ENCODE measurements at regions not wholly inside any gene's neighbourhood (a gene's known extent, or its start where the extent isn't known, plus 50 kb on each side); places are given as distances from the start of the nearest gene placed in this dataset.

DNA sequence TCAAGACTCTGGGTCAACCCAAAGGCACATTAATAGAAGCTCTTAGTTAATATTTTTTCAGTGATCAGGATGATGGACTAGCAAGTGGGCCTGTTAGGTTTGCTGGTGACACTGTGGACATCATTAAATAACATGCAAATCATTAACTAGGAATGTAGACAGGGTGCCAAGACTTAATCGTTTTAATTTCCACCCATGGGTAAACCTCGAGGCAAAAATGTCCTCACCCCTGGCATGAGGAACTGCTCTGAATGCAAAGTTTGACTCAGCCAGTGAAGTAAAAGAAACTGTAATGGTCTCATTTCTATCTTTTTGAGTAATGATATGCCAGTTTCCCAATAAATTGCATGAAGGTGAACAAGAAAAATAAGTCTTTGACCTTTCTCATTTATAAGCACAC is 152.6 kb upstream of the MEX3C start:
- TF ChIP-seq ATF7-NPFF (CRISPR knock-in tag; IDR thresholded peaks at IDR 0.05; ENCODE audit: low read depth) (no peak), FOXA1 (IDR thresholded peaks at IDR 0.05) (no peak), FOXA1 (CRISPR knock-in tag; IDR thresholded peaks at IDR 0.05) (no peak), NR3C1 (CRISPR knock-in tag; IDR thresholded peaks at IDR 0.05) (no peak), HDAC6 (IDR thresholded peaks at IDR 0.05; ENCODE audit: low read depth, low read length) (no peak), EZH2 (conservative IDR thresholded peaks at IDR 0.05; ENCODE audit: low read depth, low read length) (no peak), POLR2AphosphoS5 (IDR thresholded peaks at IDR 0.05; ENCODE audit: low read depth, low read length) (no peak)
- TF ChIP-seq, protein P1, sequence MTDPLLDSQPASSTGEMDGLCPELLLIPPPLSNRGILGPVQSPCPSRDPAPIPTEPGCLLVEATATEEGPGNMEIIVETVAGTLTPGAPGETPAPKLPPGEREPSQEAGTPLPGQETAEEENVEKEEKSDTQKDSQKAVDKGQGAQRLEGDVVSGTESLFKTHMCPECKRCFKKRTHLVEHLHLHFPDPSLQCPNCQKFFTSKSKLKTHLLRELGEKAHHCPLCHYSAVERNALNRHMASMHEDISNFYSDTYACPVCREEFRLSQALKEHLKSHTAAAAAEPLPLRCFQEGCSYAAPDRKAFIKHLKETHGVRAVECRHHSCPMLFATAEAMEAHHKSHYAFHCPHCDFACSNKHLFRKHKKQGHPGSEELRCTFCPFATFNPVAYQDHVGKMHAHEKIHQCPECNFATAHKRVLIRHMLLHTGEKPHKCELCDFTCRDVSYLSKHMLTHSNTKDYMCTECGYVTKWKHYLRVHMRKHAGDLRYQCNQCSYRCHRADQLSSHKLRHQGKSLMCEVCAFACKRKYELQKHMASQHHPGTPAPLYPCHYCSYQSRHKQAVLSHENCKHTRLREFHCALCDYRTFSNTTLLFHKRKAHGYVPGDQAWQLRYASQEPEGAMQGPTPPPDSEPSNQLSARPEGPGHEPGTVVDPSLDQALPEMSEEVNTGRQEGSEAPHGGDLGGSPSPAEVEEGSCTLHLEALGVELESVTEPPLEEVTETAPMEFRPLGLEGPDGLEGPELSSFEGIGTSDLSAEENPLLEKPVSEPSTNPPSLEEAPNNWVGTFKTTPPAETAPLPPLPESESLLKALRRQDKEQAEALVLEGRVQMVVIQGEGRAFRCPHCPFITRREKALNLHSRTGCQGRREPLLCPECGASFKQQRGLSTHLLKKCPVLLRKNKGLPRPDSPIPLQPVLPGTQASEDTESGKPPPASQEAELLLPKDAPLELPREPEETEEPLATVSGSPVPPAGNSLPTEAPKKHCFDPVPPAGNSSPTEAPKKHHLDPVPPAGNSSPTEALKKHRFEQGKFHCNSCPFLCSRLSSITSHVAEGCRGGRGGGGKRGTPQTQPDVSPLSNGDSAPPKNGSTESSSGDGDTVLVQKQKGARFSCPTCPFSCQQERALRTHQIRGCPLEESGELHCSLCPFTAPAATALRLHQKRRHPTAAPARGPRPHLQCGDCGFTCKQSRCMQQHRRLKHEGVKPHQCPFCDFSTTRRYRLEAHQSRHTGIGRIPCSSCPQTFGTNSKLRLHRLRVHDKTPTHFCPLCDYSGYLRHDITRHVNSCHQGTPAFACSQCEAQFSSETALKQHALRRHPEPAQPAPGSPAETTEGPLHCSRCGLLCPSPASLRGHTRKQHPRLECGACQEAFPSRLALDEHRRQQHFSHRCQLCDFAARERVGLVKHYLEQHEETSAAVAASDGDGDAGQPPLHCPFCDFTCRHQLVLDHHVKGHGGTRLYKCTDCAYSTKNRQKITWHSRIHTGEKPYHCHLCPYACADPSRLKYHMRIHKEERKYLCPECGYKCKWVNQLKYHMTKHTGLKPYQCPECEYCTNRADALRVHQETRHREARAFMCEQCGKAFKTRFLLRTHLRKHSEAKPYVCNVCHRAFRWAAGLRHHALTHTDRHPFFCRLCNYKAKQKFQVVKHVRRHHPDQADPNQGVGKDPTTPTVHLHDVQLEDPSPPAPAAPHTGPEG (CRISPR knock-in tag; IDR thresholded peaks at IDR 0.05): no peak
- TF ChIP-seq, protein P2, sequence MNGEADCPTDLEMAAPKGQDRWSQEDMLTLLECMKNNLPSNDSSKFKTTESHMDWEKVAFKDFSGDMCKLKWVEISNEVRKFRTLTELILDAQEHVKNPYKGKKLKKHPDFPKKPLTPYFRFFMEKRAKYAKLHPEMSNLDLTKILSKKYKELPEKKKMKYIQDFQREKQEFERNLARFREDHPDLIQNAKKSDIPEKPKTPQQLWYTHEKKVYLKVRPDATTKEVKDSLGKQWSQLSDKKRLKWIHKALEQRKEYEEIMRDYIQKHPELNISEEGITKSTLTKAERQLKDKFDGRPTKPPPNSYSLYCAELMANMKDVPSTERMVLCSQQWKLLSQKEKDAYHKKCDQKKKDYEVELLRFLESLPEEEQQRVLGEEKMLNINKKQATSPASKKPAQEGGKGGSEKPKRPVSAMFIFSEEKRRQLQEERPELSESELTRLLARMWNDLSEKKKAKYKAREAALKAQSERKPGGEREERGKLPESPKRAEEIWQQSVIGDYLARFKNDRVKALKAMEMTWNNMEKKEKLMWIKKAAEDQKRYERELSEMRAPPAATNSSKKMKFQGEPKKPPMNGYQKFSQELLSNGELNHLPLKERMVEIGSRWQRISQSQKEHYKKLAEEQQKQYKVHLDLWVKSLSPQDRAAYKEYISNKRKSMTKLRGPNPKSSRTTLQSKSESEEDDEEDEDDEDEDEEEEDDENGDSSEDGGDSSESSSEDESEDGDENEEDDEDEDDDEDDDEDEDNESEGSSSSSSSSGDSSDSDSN (CRISPR knock-in tag; IDR thresholded peaks at IDR 0.05): no peak
- TF ChIP-seq, protein P3, sequence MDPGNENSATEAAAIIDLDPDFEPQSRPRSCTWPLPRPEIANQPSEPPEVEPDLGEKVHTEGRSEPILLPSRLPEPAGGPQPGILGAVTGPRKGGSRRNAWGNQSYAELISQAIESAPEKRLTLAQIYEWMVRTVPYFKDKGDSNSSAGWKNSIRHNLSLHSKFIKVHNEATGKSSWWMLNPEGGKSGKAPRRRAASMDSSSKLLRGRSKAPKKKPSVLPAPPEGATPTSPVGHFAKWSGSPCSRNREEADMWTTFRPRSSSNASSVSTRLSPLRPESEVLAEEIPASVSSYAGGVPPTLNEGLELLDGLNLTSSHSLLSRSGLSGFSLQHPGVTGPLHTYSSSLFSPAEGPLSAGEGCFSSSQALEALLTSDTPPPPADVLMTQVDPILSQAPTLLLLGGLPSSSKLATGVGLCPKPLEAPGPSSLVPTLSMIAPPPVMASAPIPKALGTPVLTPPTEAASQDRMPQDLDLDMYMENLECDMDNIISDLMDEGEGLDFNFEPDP (CRISPR knock-in tag; conservative IDR thresholded peaks at IDR 0.05): no peak
- TF ChIP-seq, protein P4, sequence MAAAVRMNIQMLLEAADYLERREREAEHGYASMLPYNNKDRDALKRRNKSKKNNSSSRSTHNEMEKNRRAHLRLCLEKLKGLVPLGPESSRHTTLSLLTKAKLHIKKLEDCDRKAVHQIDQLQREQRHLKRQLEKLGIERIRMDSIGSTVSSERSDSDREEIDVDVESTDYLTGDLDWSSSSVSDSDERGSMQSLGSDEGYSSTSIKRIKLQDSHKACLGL (CRISPR knock-in tag; IDR thresholded peaks at IDR 0.05): no peak

All from HepG2 (cell line).